Activated B cell treated with CpG ODN at 0.5 μM for 24 hours (primary cell): ENCODE measurements at regions not wholly inside any gene's neighbourhood (a gene's known extent, or its start where the extent isn't known, plus 50 kb on each side); places are given as distances from the start of the nearest gene placed in this dataset.

Experiments
- ATAC-seq: fragments of 200-7000 bp; cut with Tn5 transposase; one replicate; pipeline ENCODE4 v1.10.0; 2021; ENCODE audit warnings: low read depth, mild to moderate bottlenecking, moderate library complexity
- CTCF ChIA-PET: fragments of 350-600 bp; sonication (Branson Sonifier 250); formaldehyde crosslinking; loops from one replicate; lab custom pipeline; 2021; ENCODE audit warnings: antibody characterized with exemption; lab: Charles Lee
- POLR2A ChIA-PET: fragments of 350-600 bp; sonication (Branson Sonifier 250); formaldehyde crosslinking; loops from one replicate; lab custom pipeline; 2021; ENCODE audit warnings: antibody characterized with exemption; lab: Charles Lee
- DNase-seq: peaks from one replicate; pipeline ENCODE4 v3.0.0; 2022
- H3K27ac Mint-ChIP-seq: one replicate; pipeline ENCODE4 v1.8.0; 2020; ENCODE audit warnings: mixed read lengths
- H3K27me3 Mint-ChIP-seq: one replicate; pipeline ENCODE4 v1.8.0; 2021; ENCODE audit warnings: mixed read lengths
- H3K36me3 Mint-ChIP-seq: one replicate; pipeline ENCODE4 v1.8.0; 2021; ENCODE audit warnings: low read depth, mixed read lengths
- H3K4me1 Mint-ChIP-seq: one replicate; pipeline ENCODE4 v1.8.0; 2021; ENCODE audit warnings: mixed read lengths
- H3K4me3 Mint-ChIP-seq: one replicate; pipeline ENCODE4 v1.8.0; 2020; ENCODE audit warnings: mild to moderate bottlenecking, mixed read lengths
- H3K9me3 Mint-ChIP-seq: one replicate; pipeline ENCODE4 v1.8.0; 2020; ENCODE audit warnings: mixed read lengths
- CTCF ChIP-seq: fragments of 200-600 bp; IDR thresholded peaks from one replicate; pipeline ENCODE4 v1.8.0; 2022; ENCODE audit warnings: antibody characterized with exemption, mild to moderate bottlenecking
- intact Hi-C: fragments of 100-400 bp; cut with micrococcal nuclease; formaldehyde crosslinking; loops from one replicate; pipeline ENCODE4 v1.15.1; 2024

GRCh38 chr14:92259613-92260357, 63.2 kb upstream of the SLC24A4 start:
- no peak for DNase-seq
- Mint-ChIP-seq H3K9me3 (no peaks in the 10 kb centered on the region), H3K27me3 (peaks cover 17% of the 10 kb centered on the region), H3K36me3 (no peaks in the 10 kb centered on the region), H3K27ac (no peak overlapping the region), H3K4me3 (no peak overlapping the region), H3K4me1 (peaks cover 9% of the 10 kb centered on the region)
- ChIA-PET CTCF (no interaction called here), POLR2A (no interaction called here)
- peak; percentile 47 for ATAC-seq
- no peak for TF ChIP-seq CTCF
- intact Hi-C loops: no loop called here

DNA sequence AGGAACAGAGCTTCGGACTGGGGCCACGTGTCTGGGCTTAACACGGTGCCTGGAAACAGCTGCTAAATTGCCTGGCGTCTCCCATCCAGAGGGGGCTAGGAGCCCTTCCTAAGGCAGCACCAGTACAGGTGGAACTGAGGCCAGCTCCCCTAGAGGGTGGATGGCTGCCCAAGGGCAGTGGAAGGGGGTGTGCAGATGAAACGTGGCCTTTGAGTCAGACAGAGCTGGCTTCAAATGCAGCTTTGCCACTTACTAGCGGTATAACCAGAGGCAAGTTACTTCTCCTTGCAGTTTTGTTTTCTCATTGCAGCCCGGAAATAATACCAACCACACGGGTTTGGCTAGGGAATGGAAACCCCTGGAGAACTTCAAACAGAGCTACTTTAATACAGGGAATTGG, 59.3 kb upstream of the SLC24A4 start:
- Mint-ChIP-seq H3K27ac (no peak overlapping the region), H3K27me3 (peaks cover 5% of the 10 kb centered on the region), H3K9me3 (no peaks in the 10 kb centered on the region), H3K36me3 (no peaks in the 10 kb centered on the region), H3K4me1 (peaks cover 9% of the 10 kb centered on the region), H3K4me3 (no peak overlapping the region)
- TF ChIP-seq CTCF: no peak
- intact Hi-C loops: no loop called here
- ATAC-seq (no peak), DNase-seq (no peak)
- ChIA-PET CTCF (no interaction called here), POLR2A (no interaction called here)

DNA sequence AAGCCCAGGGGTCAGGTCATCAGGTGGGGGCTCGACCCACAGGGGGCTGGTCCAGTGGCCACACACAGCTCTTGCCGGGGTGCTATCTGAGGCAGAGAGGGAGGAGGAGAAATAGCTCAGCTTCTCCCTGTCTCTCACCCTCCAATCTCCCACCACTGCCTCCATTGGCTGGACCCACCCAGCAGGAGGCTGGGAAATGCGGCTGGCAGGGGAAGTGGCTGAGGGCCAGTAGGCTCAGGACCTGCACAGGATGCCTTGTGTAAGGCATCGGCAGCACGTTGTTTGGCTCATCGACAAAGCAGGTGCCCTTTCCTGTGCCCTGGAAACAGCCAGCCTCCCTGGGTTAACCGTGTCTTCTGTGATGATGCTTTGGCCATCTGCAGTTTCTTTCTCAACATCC, 58.8 kb upstream of the SLC24A4 start:
- intact Hi-C loops: no loop called here
- ChIA-PET POLR2A (no interaction called here), CTCF (no interaction called here)
- H3K27ac Mint-ChIP-seq: no peak overlapping the region
- H3K4me1 Mint-ChIP-seq: peaks cover 7% of the 10 kb centered on the region
- no peaks in the 10 kb centered on the region for H3K36me3 Mint-ChIP-seq
- H3K4me3 Mint-ChIP-seq: no peak overlapping the region
- ATAC-seq (no peak), DNase-seq (no peak)
- peaks cover 6% of the 10 kb centered on the region for H3K27me3 Mint-ChIP-seq
- H3K9me3 Mint-ChIP-seq: no peaks in the 10 kb centered on the region
- TF ChIP-seq CTCF: no peak

GRCh38 chr14:92266216-92266615, 56.7 kb upstream of the SLC24A4 start:
- DNase-seq (no peak), ATAC-seq (no peak)
- Mint-ChIP-seq H3K27me3 (peaks cover 14% of the 10 kb centered on the region), H3K4me3 (no peak overlapping the region), H3K4me1 (no peaks in the 10 kb centered on the region), H3K27ac (no peak overlapping the region), H3K36me3 (no peaks in the 10 kb centered on the region), H3K9me3 (no peaks in the 10 kb centered on the region)
- POLR2A ChIA-PET: no interaction called here
- CTCF ChIA-PET: no interaction called here
- intact Hi-C loops: no loop called here
- no peak for TF ChIP-seq CTCF
